Transverse colon (tissue), 3 donors: ENCODE measurements at regions not wholly inside any gene's neighbourhood (a gene's known extent, or its start where the extent isn't known, plus 50 kb on each side); places are given as distances from the start of the nearest gene placed in this dataset.

Source experiments
- CTCF ChIP-seq, 5 experiments: fragments of 200-600 bp in 3 of 5; fragments of 450-650 bp in 2 of 5; sonication (generic) in 3 of 5; IDR thresholded peaks; 1 replicate in 2 of 5; 2 replicates in 3 of 5; pipeline ENCODE4 v1.5.1; 2016 to 2017; ENCODE audit warnings: antibody characterized with exemption in 5 of 5, inconsistent platforms in 3 of 5, mild to moderate bottlenecking in 2 of 5, moderate library complexity in 1 of 5
- POLR2A ChIP-seq: fragments of 450-650 bp; IDR thresholded peaks from one replicate; pipeline ENCODE4 v1.6.1; 2016; ENCODE audit warnings: antibody characterized with exemption, mild to moderate bottlenecking, moderate library complexity

- no peak for TF ChIP-seq CTCF (IDR thresholded peaks at IDR 0.05)
- TF ChIP-seq POLR2A, result no peak
Observed at GRCh38 chr5:171580502-171581265, 161.2 kb downstream of the FGF18 start.
